Stimulated activated CD8-positive, alpha-beta memory T cell treated with anti-CD3 and anti-CD28 coated beads, Interleukin-2, amount 100 ng/mL, for 1 hour (primary cell): ENCODE measurements at regions not wholly inside any gene's neighbourhood (a gene's known extent, or its start where the extent isn't known, plus 50 kb on each side); places are given as distances from the start of the nearest gene placed in this dataset.
"Not testable (repeated sequence)": the region's sequence is repeated elsewhere in the genome, so short reads cannot be mapped to it uniquely, and the experiment has no call there.

Experiments used
- DNase-seq, 2 donors: peaks; one replicate each; pipeline ENCODE4 v3.0.0-alpha.2; 2020; ENCODE audit warnings: low read depth in 2 of 2

GRCh38 chr10:64113375-64113774 is 592.2 kb downstream of the REEP3 start:
- DNase-seq = no peak

GRCh38 chr10:64113792-64114191 is 592.6 kb downstream of the REEP3 start:
- no peak for DNase-seq

GRCh38 chr10:64115471-64115870 is 594.3 kb downstream of the REEP3 start:
- DNase-seq = no peak

DNA sequence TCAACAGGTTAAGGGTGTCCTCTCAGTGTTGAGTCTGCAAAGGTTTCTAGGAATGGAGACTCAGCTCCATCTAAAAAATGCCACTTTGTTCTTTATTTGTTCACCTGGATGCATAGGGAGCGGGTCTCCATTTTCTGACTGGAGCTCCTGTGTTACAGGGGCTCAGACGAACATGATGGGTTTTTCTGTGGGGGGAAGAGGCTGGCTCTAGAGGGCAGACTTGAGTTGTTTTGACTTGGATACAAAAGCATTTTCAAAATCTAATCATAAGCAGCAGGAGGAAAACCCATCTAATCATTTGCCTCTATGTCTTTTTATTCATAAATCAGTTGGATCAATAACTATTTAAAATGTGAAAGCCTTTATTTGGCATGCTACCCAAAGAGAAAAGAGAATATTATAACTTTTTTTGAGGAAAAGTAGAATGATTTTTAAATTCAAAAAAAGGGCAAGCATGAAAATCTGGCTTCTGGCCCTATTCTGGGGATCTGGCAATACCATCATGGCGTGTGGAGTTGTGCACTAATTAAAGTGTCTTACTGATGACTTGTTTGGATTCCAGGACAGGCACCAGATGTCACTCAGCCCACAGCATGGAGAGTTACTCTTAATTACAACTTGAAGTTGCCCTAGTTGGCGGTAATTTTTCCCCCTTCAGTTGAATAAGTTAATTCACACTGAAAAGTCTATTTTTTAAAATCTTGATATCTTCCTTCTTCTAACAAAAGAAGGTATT is 594.9 kb downstream of the REEP3 start:
- no peak for DNase-seq

GRCh38 chr10:64116707-64117106 is 595.5 kb downstream of the REEP3 start:
- no peak for DNase-seq

GRCh38 chr10:64118736-64119135 is 597.5 kb downstream of the REEP3 start:
- DNase-seq = no peak

DNA sequence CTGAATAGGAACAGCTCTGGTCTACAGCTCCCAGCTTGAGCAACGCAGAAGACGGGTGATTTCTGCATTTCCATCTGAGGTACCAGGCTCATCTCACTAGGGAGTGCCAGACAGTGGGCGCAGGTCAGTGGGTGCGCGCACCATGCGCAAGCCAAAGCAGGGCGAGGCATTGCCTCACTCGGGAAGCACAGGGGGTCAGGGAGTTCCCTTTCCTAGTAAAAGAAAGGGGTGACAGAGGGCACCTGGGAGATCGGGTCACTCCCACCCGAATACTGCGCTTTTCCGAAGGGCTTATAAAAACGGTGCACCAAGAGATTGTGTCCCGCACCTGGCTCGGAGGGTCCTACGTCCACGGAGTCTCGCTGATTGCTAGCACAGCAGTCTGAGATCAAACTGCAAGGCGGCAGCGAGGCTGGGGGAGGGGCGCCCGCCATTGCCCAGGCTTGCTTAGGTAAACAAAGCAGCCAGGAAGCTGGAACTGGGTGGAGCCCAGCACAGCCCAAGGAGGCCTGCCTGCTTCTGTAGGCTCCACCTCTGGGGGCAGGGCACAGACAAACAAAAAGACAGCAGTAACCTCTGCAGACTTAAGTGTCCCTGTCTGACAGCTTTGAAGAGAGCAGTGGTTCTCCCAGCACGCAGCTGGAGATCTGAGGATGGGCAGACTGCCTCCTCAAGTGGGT is 599.2 kb downstream of the REEP3 start:
- not testable (repeated sequence) for DNase-seq

- no peak for DNase-seq
Observed at GRCh38 chr10:64130152-64130551, 609.0 kb downstream of the REEP3 start.

GRCh38 chr10:64134676-64135075 is 613.5 kb downstream of the REEP3 start:
- no peak for DNase-seq

DNA sequence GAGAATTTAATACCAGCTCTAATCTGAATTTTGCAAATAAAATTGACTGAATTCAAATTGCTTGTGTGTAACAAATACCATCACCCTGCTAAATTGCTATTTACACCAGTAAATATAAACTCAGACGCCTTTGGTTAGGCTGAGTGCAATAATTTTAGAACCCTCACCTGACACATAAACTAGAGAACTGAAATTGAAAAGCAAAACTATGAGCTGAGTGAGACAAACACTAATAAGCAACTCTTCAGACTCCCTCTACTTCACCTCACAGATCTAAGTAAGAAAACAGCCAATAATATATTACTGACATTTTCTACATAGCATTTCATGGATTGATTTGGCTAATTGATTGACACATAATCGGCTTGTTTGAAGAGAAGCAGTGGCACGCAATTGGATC is 621.2 kb downstream of the REEP3 start:
- DNase-seq = no peak

DNA sequence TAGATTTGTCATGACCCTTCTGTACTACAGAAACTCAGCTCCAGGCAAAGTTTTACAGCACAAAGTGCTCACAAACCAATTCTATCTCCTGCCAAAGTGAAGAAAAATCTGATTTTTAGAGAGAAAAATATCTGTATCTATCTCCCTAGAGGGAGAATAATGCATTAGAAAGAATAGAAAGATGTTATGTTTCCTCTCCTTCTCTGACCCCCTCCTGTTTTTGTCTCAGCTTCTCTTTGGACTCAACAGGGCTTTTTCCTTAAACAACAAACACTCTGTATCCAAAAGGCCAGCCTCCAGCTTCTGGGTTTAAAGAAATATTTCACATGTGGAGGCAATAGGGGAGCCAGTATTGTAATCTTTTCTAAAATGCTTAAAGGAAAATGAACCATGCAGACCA is 627.4 kb downstream of the REEP3 start:
- DNase-seq = no peak

DNA sequence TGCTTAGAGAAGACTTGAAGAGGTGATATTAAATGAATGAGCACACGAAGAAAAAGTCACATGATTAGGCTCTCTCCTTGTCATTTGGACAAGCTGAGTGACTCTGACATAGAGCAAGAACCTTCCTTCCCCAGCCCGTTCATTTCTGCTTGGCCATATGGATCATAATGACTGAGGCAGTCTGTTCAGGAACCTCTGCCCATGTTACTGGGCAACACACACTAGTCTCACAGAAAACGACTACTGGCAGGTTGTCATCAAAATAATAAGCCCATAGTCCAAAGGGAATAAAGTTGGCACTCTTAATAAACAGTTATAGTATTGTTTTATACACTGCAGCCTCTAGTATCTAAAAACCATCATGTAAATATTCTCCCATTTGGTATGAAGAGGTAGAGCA is 635.0 kb downstream of the REEP3 start:
- no peak for DNase-seq

DNA sequence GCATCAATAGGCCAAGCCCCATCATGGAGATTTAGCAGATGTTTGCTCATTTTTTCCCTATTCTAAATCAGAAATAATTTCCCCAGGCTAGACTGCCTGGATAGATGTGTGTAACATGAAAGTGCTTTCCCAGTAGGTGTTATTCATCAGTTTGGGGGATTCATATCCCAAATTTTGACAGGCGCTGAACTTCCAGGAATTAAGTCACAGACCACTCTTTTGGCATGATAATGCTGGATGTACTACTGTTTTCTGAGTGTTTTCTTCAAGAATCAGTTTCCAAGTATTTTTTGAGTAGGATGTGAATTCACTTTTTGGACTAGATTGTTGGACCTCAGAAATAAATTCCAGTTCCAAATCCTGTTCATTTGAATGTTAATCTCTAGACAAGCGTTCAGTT is 637.4 kb downstream of the REEP3 start:
- no peak for DNase-seq

- DNase-seq = no peak
Observed at GRCh38 chr10:64159910-64160872, 639.0 kb downstream of the REEP3 start.

- DNase-seq = no peak
Observed at GRCh38 chr10:64170791-64171190, 649.6 kb downstream of the REEP3 start.

DNA sequence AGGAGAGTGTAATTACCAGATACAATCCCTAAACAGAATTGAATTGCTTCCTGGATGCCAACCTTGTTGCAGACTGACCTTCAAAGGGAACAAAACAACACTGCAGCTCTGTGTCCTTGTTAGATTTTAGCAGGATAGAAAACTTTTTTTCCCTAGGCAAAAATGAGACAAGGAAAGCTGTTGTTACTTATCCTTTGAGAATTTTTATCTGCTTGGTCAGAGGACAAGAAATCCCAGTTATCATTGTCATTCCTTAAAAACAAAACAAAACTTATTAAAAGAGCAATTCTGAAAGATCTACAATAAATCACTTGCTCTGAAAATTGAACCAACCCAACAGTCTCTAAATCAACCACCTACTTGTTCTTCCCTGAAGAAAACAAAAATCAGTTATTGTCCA is 652.6 kb downstream of the REEP3 start:
- DNase-seq = no peak

GRCh38 chr10:64174666-64175255 is 653.6 kb downstream of the REEP3 start:
- DNase-seq = no peak

DNA sequence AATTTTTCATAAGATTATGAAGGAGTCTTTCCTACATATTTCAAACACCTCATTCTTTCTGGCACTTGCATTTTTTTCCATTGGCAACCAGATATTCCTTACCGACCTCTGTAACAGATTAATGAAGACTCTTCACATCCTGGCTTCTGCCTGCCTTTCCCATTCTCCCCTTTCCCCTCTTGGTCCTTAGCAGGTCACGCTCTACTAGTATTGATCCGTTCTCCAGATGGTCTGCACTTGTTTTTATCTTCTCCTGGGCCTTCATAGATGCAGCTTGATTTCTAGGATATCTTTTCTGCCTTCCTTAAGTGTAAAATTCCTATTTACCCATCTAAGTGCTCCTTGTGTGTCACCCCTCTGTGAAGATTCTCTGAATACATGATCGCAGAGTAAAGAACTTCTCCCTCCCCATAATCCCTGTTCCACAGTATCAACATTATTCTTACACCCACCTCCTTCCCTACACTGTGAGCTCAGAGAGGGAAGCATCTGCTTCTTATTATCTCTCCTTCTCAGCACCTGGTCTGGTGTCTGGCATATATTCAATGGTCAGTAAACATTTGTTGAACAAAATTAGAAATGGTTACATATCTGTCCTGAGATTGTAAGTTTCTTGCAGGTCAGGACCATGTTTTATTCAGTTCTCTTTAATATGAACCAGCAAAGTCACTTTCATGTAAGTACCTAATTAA is 654.2 kb downstream of the REEP3 start:
- DNase-seq = no peak

- no peak for DNase-seq
Observed at GRCh38 chr10:64182671-64183070, 661.5 kb downstream of the REEP3 start.

- DNase-seq = no peak
Observed at GRCh38 chr10:64191286-64191685, 670.1 kb downstream of the REEP3 start.

DNA sequence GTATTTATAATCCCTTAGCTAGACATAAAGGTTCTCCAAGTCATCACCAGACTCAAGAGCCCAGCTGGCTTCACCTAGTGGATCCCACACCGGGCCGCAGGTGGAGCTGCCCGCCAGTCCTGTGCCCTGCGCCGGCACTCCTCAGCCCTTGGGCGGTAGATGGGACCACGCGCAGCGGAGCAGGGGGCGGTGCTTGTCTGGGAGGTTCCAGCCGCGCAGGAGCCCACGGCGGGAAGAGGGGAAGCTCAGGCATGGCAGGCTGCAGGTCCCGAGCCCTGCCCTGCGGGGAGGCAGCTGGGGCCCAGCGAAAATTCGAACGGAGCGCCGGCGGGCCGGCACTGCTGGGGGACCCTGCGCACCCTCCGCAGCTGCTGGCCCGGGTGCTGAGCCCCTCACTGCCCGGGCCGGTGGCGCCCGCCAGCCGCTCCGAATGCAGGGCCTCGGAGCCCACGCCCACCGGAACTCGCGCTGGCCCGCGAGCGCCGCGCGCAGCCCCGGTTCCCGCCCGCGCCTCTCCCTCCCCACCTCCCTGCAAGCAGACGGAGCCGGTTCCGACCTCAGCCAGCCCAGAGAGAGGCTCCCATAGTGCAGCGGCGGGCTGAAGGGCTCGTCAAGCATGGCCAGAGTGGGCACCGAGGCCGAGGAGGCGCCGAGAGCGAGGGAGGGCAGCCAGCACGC is 675.6 kb downstream of the REEP3 start:
- no peak for DNase-seq
